RWPE1 (cell line): ENCODE measurements at regions not wholly inside any gene's neighbourhood (a gene's known extent, or its start where the extent isn't known, plus 50 kb on each side); places are given as distances from the start of the nearest gene placed in this dataset.

Experiments
- CTCF ChIA-PET: fragments of 350-600 bp; sonication (Branson Sonifier 250); formaldehyde crosslinking; extraction: SDS; loops from one replicate; lab custom pipeline; 2021; lab: Yijun Ruan, JAX
- POLR2A ChIA-PET: fragments of 400-600 bp; formaldehyde crosslinking; extraction: SDS; loops from one replicate; lab custom pipeline; 2020; ENCODE audit warnings: antibody characterized with exemption; ENCODE audit not compliant: low non-redundant PET; lab: Yijun Ruan, JAX
- DNase-seq: peaks from one replicate; pipeline ENCODE4 v3.0.0; 2012; ENCODE audit warnings: low spot score
- H3K27ac ChIP-seq: fragments of 450-650 bp; 2 replicates; pipeline ENCODE4 v1.5.1; 2017
- CTCF ChIP-seq: fragments of 450-650 bp; conservative IDR thresholded peaks from 2 replicates; pipeline ENCODE4 v1.5.1; 2017; ENCODE audit warnings: low read depth, mild to moderate bottlenecking

DNA sequence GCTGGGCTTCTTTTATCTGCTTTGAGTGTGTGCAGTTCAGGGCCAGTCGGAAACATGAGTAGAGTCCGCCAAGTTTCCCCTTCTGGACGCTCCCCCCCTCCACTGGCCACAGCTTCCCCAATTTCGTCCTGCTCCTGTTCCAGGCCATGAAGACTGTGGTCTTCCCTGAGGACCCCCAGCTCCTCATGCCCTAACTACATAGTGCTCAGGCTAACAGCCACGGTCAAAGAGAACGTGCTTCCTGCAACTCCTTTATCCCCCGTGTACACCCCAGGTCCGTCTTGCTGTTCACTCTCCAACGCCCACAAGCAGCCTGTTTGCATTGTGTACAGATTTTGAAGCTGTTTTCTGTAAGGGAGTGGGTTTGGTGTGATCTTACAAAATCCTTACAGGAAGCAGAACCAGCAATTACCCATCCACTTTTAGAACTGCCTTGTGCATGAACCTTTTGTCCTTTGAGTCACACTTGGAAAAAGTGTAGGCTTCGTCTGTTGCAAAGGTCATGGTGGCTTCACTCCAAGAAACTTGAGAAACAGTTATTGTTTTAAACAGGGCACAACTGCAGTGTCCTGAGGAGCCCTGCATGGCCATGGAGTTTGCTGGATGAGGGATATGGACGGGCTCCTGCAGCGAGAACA is 77.0 kb upstream of the FAM20C start:
- ChIA-PET POLR2A (no interaction called here), CTCF (no interaction called here)
- H3K27ac ChIP-seq: no peak overlapping the region
- no peak for TF ChIP-seq CTCF
- no peak for DNase-seq

GRCh38 chr7:116188-116981 is 76.0 kb upstream of the FAM20C start:
- no peak for TF ChIP-seq CTCF
- CTCF ChIA-PET: interaction anchor here (0.6 kb wide), 1 partner anchor 56 kb away, joined by 3 read pairs; no protein-coding TSS in a partner anchor
- no peak overlapping the region for H3K27ac ChIP-seq
- no peak for DNase-seq
- POLR2A ChIA-PET: no interaction called here

DNA sequence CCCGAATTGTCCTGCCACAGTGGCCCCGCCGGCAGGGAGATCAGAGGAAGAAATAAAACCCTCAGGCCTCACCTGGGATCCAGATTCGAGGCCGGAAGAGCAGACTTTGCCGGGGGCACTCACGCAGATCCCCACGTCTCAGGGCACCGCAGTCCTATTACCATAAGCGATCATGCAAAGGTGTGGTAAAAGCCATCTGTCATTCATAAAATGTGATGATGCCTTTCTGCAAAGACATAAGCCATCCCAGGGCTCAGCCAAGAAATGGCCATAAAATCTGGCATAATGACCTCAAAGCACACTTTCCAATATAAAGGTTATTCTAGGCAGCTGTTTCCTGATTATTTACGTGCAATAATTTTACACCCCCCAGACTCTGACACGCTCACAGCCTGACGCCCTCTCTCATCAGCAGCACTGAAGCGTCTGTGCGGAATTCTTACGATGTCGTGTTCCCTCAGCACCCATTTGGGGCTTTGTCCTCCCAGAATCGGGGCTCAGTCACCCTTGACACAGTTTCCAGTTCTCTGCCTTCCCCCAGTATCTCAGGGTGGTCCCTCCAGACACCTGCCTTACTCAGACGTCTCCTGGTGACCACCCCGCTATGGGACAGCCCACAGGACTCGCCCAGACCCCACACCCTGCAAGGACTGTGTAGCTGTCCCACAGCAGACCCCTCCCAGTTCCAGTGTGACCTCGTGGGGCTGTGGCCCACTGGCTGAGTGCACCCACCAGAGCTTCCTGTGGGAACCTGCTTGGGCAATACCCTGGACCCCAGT is 74.3 kb upstream of the FAM20C start:
- POLR2A ChIA-PET: no interaction called here
- no peak for TF ChIP-seq CTCF
- CTCF ChIA-PET: no interaction called here
- DNase-seq: no peak
- no peak overlapping the region for H3K27ac ChIP-seq

DNA sequence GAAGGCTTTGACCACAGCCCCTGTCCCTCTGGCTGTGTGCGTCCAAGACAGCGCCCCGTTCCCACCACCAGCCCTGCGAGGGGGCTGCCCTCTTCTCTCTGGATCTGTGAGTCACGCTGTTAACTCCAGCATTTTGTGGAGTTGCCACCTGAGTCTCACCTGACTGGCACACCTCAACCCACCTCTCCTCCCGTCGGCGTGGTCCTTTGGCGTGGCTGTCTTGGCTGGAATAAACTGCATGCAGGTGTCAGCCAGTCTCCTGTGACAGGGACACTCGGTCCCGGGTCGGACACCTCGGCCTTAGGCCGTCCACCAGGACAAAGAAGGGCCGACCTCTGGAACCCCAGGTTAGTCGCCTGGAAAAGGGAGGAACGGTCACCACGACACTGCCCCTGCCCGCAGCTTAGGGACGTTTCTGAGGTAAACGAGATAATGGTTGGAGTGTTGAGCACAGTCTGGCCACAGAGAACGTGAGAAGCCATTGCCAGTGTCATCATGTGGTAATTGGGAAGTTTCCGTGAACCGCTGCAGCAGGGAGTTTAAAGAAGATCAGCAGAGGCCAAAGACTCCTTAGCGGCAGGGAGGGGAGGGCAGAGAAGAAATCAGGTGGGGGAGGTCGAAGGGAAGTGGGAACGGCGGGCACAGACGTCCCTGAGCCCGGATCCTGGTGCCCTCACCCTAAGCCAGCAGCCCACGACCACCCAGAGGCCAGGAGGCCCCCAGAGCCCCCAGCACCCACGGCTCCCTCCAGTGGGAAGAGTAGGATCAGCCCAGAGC is 73.6 kb upstream of the FAM20C start:
- no peak for TF ChIP-seq CTCF
- CTCF ChIA-PET: no interaction called here

DNA sequence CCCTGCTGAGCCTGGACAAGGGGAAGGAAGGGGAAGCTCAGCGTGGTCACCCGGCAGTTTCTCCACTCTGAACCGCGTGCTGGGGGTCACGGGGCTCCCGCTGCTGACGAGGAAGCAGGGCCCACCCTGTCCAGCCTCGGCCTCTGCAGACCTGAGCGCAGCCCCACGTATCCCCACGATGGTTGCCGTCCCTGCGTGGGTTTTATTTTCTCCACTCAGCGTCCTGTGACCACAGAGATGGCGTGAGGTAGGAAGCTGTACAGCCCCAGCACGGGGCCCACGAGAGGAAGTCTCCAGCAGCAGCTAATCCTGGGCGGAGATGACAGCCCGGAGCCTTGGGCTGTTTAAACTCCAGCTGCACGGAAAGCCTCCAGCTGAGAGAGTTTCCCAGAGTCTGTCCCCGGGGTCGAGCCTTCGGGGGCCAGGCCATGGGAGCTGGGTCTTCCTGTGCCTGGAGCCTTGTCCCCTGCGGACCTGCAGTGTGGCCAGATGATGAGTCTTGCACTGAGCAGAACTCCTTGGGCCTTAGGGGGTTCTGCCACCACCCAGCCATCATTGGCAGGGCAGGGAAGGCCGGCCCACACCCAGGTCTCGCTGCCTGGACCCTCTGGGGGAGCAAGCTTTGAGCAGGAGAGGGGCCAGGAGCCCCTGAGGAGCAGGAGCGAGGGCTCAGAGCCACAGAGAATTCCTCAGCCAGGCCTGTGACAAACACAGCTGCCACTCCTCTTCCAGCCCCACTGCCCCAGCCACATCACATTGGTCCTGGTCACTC is 72.8 kb upstream of the FAM20C start:
- no peak for DNase-seq

More for the DNA sequence above, 73.6 kb upstream of the FAM20C start:
- no peak overlapping the region for H3K27ac ChIP-seq
- POLR2A ChIA-PET: no interaction called here
- no peak for DNase-seq

More for the DNA sequence above, 72.8 kb upstream of the FAM20C start:
- H3K27ac ChIP-seq: no peak overlapping the region
- ChIA-PET POLR2A (no interaction called here), CTCF (no interaction called here)
- TF ChIP-seq CTCF: no peak
